Activated CD4-positive, alpha-beta T cell treated with anti-CD3 and anti-CD28 coated beads, Interleukin-2, amount 50 U/mL, for 1 hour (primary cell): ENCODE measurements at regions not wholly inside any gene's neighbourhood (a gene's known extent, or its start where the extent isn't known, plus 50 kb on each side); places are given as distances from the start of the nearest gene placed in this dataset.

Experiments used
- DNase-seq: peaks from one replicate; pipeline ENCODE4 v3.0.0-alpha.2; 2020

GRCh38 chr2:43030551-43031307 is 195.7 kb downstream of the ZFP36L2 start:
- no peak for DNase-seq

- DNase-seq, result no peak
These were observed 197.2 kb downstream of the ZFP36L2 start for GRCh38 chr2:43029186-43029585.

DNA sequence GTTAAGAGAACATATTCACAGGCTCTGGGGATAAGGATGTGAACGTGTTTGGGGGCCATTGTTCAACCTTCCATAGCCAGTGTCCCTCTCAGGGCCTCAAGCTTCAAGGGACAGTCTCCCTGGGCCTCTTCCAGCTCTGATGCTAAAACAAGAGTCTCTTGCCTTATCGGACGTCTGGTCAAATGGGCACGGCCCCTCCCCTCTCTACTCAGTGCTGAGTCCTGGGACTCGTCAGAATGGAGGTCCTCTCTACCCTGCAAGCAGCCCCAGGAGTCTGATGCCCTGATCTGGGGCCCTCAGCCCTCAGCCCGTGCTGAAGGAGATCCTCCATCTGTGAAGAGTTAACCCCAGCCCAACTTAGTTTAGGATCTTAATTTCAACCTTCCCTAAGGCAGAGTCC is 198.2 kb downstream of the ZFP36L2 start:
- no peak for DNase-seq

GRCh38 chr2:43027097-43027873 is 199.1 kb downstream of the ZFP36L2 start:
- DNase-seq, result no peak

GRCh38 chr2:43026426-43027096 is 199.8 kb downstream of the ZFP36L2 start:
- DNase-seq, result no peak

DNA sequence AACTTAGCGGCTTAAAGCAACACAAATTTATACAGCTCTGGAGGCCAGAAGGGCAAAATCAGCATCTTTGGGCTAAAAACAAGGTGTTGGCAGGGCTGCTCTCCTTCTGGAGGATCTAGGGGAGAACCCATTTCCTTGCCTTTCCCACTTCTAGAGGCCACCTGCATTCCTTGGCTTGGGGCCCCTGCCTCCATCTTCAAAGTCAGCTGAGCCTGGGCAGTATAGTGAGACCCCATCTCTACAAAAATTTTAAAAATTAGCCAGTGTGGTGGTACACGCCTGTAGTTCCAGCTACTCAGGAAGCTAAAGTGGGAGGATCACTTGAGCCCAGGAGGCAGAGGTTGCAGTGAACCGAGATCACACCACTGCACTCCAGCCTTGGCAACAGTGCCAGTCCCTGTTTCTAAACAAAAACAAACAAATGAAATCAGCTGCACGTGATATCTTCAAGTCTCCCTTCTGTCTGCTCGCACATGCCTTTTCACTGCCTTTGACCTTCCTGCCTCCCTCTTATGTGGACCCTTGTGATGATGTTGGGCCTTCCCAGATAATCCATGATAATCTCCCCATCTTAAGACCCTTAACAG is 200.6 kb downstream of the ZFP36L2 start:
- DNase-seq, result no peak

GRCh38 chr2:43024515-43025011 is 201.8 kb downstream of the ZFP36L2 start:
- DNase-seq, result peak; percentile 32

GRCh38 chr2:43023791-43024514 is 202.5 kb downstream of the ZFP36L2 start:
- DNase-seq, result no peak

DNA sequence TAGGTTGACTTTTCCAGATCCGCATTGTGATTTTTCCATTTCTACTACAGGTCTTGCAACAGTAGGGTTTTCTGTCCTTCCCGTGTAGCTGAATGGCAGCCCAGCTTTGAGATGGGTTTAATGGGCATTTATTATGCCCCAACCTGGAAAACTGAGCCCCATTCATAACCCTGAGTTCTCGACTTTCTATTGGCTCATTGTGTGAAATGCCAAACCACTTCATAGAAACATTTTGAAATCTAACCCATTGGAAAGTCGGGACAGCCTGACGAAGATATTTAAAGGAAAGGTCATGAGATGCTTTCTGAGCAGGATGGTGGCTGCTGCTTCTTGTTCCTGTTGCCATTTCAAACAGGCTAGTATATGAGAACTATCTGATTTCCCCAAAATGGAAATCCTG is 203.5 kb downstream of the ZFP36L2 start:
- DNase-seq, result no peak

DNA sequence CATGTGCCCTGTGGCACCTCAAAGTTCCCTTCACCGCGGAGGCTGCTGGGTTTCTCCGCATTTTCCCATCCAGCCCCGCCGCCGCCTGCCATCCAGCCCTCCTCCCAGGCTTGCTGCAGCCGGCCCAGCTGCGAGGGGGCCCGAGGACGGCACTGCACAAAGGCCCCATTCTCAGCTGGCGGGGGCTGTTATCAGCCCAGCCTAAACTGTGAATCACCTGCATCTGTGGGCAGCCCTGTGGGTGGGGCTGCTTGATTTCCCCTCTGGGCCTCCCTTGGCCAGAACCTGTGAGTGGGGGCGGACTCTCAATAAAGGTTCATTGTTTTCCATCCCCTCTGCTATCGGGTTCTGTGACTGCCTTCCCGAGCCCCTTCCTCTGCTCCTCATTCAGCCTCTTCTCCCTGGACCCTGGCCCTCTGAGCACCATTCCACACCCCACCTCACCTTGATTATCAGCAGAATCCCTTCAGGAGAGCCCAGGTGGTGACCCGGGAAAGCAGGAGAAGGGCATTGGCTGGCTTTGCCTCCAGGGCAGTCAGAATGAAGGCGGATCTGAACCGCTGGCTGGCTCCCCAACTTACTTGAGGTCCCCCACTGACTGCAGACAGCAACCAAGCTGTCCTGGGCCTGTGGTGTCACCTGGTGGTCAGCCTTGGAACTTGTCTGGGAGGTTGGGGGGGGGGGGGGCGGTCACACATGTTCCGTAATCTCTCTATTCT is 204.5 kb downstream of the ZFP36L2 start:
- DNase-seq, result no peak

- no peak for DNase-seq
These were observed 205.3 kb downstream of the ZFP36L2 start for GRCh38 chr2:43020990-43021669.

- no peak for DNase-seq
These were observed 206.1 kb downstream of the ZFP36L2 start for GRCh38 chr2:43020296-43020695.

- no peak for DNase-seq
These were observed 206.7 kb downstream of the ZFP36L2 start for GRCh38 chr2:43019536-43020183.

- no peak for DNase-seq
These were observed 207.4 kb downstream of the ZFP36L2 start for GRCh38 chr2:43019025-43019367.

DNA sequence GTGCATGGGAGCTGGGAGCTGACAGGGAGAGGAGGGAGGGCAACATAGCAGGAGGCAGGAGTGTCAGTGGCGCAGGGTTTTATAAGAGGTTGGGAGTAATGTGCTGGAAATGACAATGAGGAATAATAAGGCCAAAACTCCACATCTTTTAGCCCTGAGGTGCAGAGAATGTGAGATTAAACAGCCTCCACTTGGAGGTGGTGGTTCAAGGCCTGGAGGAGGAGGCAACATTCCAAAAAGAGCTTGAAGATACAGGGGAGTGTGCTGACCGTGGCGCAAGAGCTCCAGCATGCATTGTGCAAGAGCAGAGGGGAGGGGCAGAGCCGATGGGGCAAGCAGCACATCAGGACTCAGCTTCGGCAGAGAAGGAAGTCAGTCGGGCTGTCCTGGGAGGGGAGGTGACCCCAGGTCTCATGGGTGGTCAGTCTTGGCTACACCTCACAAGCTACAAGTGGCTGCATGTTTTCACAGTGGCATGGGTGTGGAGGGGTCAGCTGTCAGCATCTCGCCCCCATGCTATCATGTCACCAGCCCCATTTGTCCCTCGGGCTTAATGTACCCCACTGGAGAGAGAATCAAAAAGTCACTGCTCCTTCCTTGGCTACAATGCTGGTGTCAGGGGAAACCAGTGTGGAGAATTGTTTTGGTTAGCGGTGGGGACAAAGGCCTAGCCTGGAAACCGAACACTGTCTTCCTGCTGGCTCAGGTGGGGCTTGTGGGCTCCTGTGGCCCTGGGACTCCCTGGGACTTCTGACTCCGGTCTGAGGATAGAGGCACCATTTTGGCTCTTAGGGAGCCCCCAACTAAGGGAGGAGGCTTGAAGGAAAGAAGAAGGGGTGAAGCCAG is 208.0 kb downstream of the ZFP36L2 start:
- no peak for DNase-seq

DNA sequence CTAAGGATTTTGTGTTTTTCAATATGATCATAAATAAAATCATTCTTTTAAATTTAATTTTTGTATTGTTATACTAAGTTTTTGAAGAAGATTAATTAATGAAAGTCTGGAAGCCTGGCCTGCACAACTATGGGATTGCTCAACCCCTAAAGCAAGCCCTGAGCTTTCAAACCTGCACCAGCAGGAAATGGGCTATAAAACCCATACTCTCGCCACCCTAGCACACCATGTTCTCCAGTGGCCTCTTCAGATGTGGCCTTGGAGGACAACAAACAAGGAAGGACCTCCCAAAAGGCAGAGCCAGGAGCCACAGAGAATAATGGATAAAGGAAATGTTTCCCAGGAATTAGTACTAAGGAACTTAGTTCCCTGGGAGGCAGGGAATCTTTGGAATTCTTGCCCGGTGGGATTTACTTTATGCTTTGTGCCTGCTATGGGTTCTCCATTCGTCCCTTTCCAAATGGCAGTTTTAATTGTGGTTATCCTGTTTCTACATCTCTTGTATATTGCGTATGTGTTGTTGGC is 212.5 kb downstream of the ZFP36L2 start:
- no peak for DNase-seq

DNA sequence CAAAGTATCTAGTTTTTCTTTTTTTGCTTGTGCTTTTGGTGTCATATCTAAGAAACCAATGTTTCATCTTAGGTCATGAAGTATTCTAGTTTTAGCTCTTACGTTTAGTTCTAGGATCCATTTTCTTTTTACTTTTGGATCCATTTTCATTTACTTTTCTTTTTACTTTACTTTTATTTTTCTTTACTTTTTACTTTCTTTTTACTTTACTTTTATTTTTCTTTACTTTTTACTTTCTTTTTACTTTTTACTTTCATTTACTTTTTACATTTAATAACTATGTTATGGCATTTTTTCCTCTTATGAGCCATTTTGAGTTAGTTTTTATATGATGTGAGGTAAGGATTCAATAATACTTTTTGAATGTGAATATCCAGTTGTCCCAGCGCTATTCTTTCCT is 213.4 kb downstream of the ZFP36L2 start:
- no peak for DNase-seq

- no peak for DNase-seq
These were observed 215.3 kb downstream of the ZFP36L2 start for GRCh38 chr2:43011158-43011491.

- DNase-seq, result no peak
These were observed 215.8 kb downstream of the ZFP36L2 start for GRCh38 chr2:43010438-43011157.
